Calu3 (cell line): ENCODE measurements at regions not wholly inside any gene's neighbourhood (a gene's known extent, or its start where the extent isn't known, plus 50 kb on each side); places are given as distances from the start of the nearest gene placed in this dataset.

ENCODE experiments used
- BruUV-seq: library from RNA; stranded (reverse); fragments of 400-500 nt; replicated peaks from 2 replicates; lab custom pipeline; 2021; lab: Mats Ljungman, UMichigan
- CTCF ChIA-PET: fragments of 300-600 bp; sonication (Branson Sonifier 250); formaldehyde crosslinking; loops from one replicate; lab custom pipeline; 2022; ENCODE audit warnings: antibody characterized with exemption; lab: Charles Lee
- DNase-seq: peaks from one replicate; pipeline ENCODE4 v3.0.0; 2022
- H3K27ac Mint-ChIP-seq: one replicate; pipeline ENCODE4 v1.8.0; 2022; ENCODE audit warnings: mixed read lengths; ENCODE audit not compliant: unreplicated experiment
- H3K27me3 Mint-ChIP-seq: one replicate; pipeline ENCODE4 v1.8.0; 2022; ENCODE audit warnings: mixed read lengths; ENCODE audit not compliant: unreplicated experiment
- H3K36me3 Mint-ChIP-seq: one replicate; pipeline ENCODE4 v1.8.0; 2022; ENCODE audit warnings: mild to moderate bottlenecking, moderate library complexity, mixed read lengths; ENCODE audit not compliant: insufficient read depth, unreplicated experiment
- H3K4me1 Mint-ChIP-seq: one replicate; pipeline ENCODE4 v1.8.0; 2022; ENCODE audit warnings: mild to moderate bottlenecking, low read depth, mixed read lengths; ENCODE audit not compliant: unreplicated experiment
- H3K4me3 Mint-ChIP-seq: one replicate; pipeline ENCODE4 v1.8.0; 2022; ENCODE audit warnings: mild to moderate bottlenecking, low read depth, moderate library complexity, mixed read lengths; ENCODE audit not compliant: unreplicated experiment
- H3K9me3 Mint-ChIP-seq: one replicate; pipeline ENCODE4 v1.8.0; 2022; ENCODE audit warnings: low read depth, mixed read lengths; ENCODE audit not compliant: unreplicated experiment
- intact Hi-C: fragments of 100-400 bp; cut with micrococcal nuclease; formaldehyde crosslinking; loops from one replicate; pipeline ENCODE4 v1.10.0; 2022; ENCODE audit not compliant: unreplicated experiment
- TF ChIP-seq, protein P1 (sequence below): fragments of 200-600 bp; IDR thresholded peaks from one replicate; pipeline ENCODE4 v1.8.0; 2022; ENCODE audit warnings: antibody characterized with exemption; ENCODE audit not compliant: unreplicated experiment

DNA sequence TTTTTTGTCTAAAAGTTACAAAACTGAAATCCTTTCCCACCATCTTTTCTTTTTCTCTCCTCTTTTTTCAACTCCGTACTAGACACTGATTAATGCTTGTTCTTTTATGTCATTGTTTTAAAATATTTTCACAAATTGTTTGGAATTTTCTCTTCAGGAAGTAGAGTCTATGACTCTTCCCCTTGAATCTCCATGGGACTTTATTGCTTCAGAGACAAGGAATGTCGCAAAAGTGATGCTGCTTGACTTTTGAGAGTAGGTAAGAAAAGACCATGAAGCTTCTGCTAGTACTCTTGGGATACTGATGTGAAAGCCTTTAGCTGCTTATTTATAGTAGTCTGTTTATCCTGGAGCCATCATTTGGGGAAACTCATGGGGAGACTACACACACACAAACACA, 260.1 kb upstream of the SLC10A2 start:
- TF ChIP-seq, protein P1, sequence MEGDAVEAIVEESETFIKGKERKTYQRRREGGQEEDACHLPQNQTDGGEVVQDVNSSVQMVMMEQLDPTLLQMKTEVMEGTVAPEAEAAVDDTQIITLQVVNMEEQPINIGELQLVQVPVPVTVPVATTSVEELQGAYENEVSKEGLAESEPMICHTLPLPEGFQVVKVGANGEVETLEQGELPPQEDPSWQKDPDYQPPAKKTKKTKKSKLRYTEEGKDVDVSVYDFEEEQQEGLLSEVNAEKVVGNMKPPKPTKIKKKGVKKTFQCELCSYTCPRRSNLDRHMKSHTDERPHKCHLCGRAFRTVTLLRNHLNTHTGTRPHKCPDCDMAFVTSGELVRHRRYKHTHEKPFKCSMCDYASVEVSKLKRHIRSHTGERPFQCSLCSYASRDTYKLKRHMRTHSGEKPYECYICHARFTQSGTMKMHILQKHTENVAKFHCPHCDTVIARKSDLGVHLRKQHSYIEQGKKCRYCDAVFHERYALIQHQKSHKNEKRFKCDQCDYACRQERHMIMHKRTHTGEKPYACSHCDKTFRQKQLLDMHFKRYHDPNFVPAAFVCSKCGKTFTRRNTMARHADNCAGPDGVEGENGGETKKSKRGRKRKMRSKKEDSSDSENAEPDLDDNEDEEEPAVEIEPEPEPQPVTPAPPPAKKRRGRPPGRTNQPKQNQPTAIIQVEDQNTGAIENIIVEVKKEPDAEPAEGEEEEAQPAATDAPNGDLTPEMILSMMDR = no peak
- Mint-ChIP-seq H3K4me3 (no peak overlapping the region), H3K27ac (no peak overlapping the region), H3K4me1 (no peaks in the 10 kb centered on the region), H3K9me3 (no peaks in the 10 kb centered on the region), H3K27me3 (no peaks in the 10 kb centered on the region), H3K36me3 (no peaks in the 10 kb centered on the region)
- intact Hi-C loops = no loop called here
- CTCF ChIA-PET = no interaction called here
- DNase-seq = no peak
- no TSS peak for BruUV-seq

GRCh38 chr13:103325672-103326071, 259.5 kb upstream of the SLC10A2 start:
- no peak overlapping the region for H3K27ac Mint-ChIP-seq
- DNase-seq = no peak
- H3K4me1 Mint-ChIP-seq = no peaks in the 10 kb centered on the region
- CTCF ChIA-PET = no interaction called here
- no peaks in the 10 kb centered on the region for H3K9me3 Mint-ChIP-seq
- H3K27me3 Mint-ChIP-seq = no peaks in the 10 kb centered on the region
- intact Hi-C loops = no loop called here
- TF ChIP-seq, protein P1 = no peak
- BruUV-seq = no TSS peak
- no peaks in the 10 kb centered on the region for H3K36me3 Mint-ChIP-seq
- H3K4me3 Mint-ChIP-seq = no peak overlapping the region

- no peak for DNase-seq
- CTCF ChIA-PET = no interaction called here
- no peak overlapping the region for H3K27ac Mint-ChIP-seq
- no peaks in the 10 kb centered on the region for H3K4me1 Mint-ChIP-seq
- H3K4me3 Mint-ChIP-seq = no peak overlapping the region
- TF ChIP-seq, protein P1 = no peak
- H3K27me3 Mint-ChIP-seq = no peaks in the 10 kb centered on the region
- H3K36me3 Mint-ChIP-seq = no peaks in the 10 kb centered on the region
- H3K9me3 Mint-ChIP-seq = no peaks in the 10 kb centered on the region
- no TSS peak for BruUV-seq
- intact Hi-C loops = no loop called here
Measured at GRCh38 chr13:103324641-103325040, 258.4 kb upstream of the SLC10A2 start.

DNA sequence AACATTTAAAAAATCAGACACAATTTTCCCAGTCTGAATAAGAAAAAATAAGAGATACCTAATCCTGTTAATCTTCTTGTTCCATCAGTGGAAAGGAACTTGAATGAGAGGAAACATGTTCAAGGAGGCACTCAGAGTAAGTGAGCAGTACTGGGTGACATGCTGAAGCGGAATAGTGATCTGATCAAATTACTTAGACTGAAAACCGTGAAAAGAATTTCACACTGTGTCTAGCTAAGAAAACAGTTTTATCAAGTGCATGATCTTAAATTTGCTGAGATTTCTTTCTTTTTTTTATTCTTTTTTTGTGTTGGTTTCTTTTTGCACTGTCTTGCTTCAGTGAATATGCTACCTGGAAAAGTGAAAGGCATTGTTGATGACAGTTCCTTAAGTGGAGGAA, 249.5 kb upstream of the SLC10A2 start:
- no peak overlapping the region for H3K27ac Mint-ChIP-seq
- intact Hi-C loops = no loop called here

More for the DNA sequence above, 249.5 kb upstream of the SLC10A2 start:
- TF ChIP-seq, protein P1 = no peak
- no TSS peak for BruUV-seq
- Mint-ChIP-seq H3K27me3 (no peaks in the 10 kb centered on the region), H3K36me3 (no peaks in the 10 kb centered on the region), H3K9me3 (peaks cover 2% of the 10 kb centered on the region), H3K4me1 (no peaks in the 10 kb centered on the region), H3K4me3 (no peak overlapping the region)
- DNase-seq = no peak
- CTCF ChIA-PET = no interaction called here
